ENCODE measurements at regions not wholly inside any gene's neighbourhood (a gene's known extent, or its start where the extent isn't known, plus 50 kb on each side); places are given as distances from the start of the nearest gene placed in this dataset.

DNA sequence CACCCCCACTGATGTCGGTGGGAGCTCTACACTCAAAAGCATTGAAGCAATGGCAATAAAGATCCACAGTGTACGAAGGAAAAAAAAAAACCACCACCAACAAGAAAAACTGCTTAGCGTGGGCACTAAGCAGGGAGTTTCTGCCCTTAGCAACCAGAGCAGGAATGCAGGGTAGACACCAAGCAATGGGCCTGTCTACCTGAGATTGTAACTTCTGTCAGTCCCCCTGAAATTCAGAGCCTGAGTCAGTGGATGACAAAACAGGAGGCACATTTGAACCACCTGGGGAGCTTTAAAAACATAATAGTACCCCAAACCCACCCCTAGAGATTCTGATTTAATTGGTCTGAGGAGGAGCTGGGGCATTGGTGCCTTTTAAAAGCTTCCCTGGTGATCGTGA is 275.2 kb downstream of the SATB1 start:
- TF ChIP-seq, protein P1, sequence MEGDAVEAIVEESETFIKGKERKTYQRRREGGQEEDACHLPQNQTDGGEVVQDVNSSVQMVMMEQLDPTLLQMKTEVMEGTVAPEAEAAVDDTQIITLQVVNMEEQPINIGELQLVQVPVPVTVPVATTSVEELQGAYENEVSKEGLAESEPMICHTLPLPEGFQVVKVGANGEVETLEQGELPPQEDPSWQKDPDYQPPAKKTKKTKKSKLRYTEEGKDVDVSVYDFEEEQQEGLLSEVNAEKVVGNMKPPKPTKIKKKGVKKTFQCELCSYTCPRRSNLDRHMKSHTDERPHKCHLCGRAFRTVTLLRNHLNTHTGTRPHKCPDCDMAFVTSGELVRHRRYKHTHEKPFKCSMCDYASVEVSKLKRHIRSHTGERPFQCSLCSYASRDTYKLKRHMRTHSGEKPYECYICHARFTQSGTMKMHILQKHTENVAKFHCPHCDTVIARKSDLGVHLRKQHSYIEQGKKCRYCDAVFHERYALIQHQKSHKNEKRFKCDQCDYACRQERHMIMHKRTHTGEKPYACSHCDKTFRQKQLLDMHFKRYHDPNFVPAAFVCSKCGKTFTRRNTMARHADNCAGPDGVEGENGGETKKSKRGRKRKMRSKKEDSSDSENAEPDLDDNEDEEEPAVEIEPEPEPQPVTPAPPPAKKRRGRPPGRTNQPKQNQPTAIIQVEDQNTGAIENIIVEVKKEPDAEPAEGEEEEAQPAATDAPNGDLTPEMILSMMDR (conservative IDR thresholded peaks at IDR 0.05) = no peak
- Mint-ChIP-seq H3K27me3 (no peaks in the 10 kb centered on the region), H3K36me3 (no peaks in the 10 kb centered on the region), H3K4me1 (ENCODE audit: unreplicated experiment) (no peaks in the 10 kb centered on the region), H3K27ac (no peak overlapping the region), H3K4me3 (no peak overlapping the region), H3K9me3 (peaks cover 5% of the 10 kb centered on the region)
- DNase-seq (ENCODE audit: extremely low spot score, unreplicated experiment) = no peak

DNA sequence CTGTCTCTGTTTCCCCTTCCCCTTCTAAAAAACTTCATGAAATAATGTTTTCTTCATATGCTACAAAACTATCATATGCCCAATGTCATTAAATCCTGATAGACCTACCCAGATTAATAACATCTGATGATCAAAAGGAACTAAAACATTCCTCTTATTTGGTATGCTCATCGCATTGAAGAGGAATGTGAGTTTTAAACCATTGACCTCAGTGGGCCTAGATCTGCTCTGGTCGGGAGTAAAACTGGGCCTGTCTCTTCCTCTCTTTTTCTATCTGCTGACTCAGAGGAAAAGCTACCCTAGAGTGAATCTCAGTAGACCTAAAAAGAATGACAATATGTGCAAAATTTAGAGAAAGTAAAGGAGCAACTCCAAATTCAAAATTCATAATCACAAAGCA is 275.8 kb downstream of the SATB1 start:
- Mint-ChIP-seq H3K9me3 (peaks cover 5% of the 10 kb centered on the region), H3K4me3 (no peak overlapping the region), H3K36me3 (no peaks in the 10 kb centered on the region), H3K27me3 (no peaks in the 10 kb centered on the region), H3K27ac (no peak overlapping the region), H3K4me1 (ENCODE audit: unreplicated experiment) (no peaks in the 10 kb centered on the region)
- DNase-seq (ENCODE audit: extremely low spot score, unreplicated experiment) = no peak
- TF ChIP-seq, protein P1 (conservative IDR thresholded peaks at IDR 0.05) = no peak

DNA sequence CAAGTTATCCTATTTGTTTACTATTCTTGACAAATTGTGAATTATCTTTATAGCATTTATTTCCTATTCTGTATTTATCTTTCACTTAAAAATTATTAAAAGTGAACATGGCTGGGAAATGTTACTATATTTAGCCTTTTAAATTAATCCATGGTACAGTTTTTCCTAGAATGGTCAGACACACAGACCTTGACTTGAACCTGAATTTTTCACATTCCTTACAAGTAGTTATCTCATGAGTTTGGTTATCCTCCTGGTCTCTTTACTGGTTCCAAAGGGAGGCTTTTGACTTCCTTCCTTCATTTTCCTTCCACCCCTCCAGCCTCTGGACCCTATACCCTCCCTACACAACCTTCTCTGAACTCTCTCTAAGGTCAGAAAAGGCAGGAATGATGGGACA is 280.6 kb downstream of the SATB1 start:
- no peak overlapping the region for H3K27ac Mint-ChIP-seq
- H3K27me3 Mint-ChIP-seq = no peaks in the 10 kb centered on the region
- no peak overlapping the region for H3K4me3 Mint-ChIP-seq
- TF ChIP-seq, protein P1 (conservative IDR thresholded peaks at IDR 0.05) = no peak
- H3K4me1 Mint-ChIP-seq (ENCODE audit: unreplicated experiment) = peaks cover 5% of the 10 kb centered on the region
- DNase-seq (ENCODE audit: extremely low spot score, unreplicated experiment) = no peak
- H3K9me3 Mint-ChIP-seq = no peaks in the 10 kb centered on the region
- H3K36me3 Mint-ChIP-seq = no peaks in the 10 kb centered on the region

DNA sequence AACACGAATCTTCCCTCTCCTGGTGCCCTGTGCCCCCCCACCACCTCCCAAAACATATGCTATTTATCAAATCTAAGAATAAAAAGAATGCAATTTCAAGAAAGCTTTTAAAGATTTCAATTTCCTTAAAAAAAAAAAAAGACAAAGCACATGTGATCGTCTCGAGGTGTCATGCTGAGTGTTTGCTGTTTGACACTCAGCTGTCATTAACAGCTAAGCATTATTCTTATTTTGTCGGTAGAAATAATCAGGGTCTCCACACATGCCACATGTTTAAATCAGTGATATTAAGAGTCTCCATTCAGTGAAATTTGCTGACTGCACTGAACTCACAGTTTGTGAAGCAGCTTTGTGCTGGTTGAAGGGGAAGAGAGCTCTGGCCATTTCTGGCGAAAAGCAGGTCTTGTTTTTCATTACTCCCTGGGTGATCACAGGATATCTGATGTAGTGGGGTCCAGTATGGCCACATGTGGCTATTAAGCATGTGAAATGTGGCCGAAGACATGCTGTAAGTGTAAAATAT is 281.8 kb downstream of the SATB1 start:
- TF ChIP-seq, protein P1 (conservative IDR thresholded peaks at IDR 0.05) = no peak
- Mint-ChIP-seq H3K9me3 (no peaks in the 10 kb centered on the region), H3K27ac (no peak overlapping the region), H3K4me1 (ENCODE audit: unreplicated experiment) (peaks cover 5% of the 10 kb centered on the region), H3K4me3 (no peak overlapping the region), H3K27me3 (no peaks in the 10 kb centered on the region), H3K36me3 (no peaks in the 10 kb centered on the region)
- DNase-seq (ENCODE audit: extremely low spot score, unreplicated experiment) = no peak

DNA sequence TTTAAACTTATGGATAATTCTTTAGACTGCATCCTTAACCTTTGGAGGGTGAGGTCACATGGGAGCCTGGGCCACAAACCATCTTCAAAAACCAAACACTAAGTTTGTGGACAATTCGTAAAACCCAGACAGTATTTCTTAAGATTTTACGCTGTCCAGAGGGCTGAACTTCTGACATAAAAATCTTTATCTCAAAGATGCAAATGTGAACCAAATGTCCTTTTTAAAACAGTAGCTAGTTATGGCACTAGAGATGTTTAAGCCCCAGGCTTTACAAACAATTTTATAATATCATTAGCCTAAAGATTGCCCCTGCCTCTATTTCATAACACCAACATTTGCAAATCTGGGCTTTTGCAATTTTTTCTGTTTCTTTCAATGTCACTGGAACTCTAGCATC is 287.2 kb downstream of the SATB1 start:
- Mint-ChIP-seq H3K27ac (no peak overlapping the region), H3K4me1 (ENCODE audit: unreplicated experiment) (peaks cover 7% of the 10 kb centered on the region), H3K36me3 (peaks cover 4% of the 10 kb centered on the region), H3K9me3 (peaks cover 11% of the 10 kb centered on the region), H3K27me3 (no peaks in the 10 kb centered on the region), H3K4me3 (no peak overlapping the region)
- DNase-seq (ENCODE audit: extremely low spot score, unreplicated experiment) = no peak
- TF ChIP-seq, protein P1 (conservative IDR thresholded peaks at IDR 0.05) = no peak
